IMR-90 (cell line): ENCODE measurements at regions not wholly inside any gene's neighbourhood (a gene's known extent, or its start where the extent isn't known, plus 50 kb on each side); places are given as distances from the start of the nearest gene placed in this dataset.

ENCODE experiments used
- ATAC-seq: fragments of 200-7000 bp; cut with Tn5 transposase; 2 replicates; pipeline ENCODE4 v1.9.1; 2020; ENCODE audit warnings: low read depth, mild to moderate bottlenecking, moderate library complexity
- BruUV-seq: library from RNA; stranded (reverse); fragments of 400-500 nt; replicated peaks from 2 replicates; lab custom pipeline; 2021; lab: Mats Ljungman, UMichigan
- CTCF ChIA-PET: fragments of 300-600 bp; formaldehyde crosslinking; extraction: SDS; loops from one replicate; lab custom pipeline; 2021; ENCODE audit warnings: antibody characterized with exemption; lab: Yijun Ruan, JAX
- POLR2A ChIA-PET: fragments of 300-600 bp; sonication (Branson Sonifier 250); formaldehyde crosslinking; loops from one replicate; lab custom pipeline; 2022; ENCODE audit warnings: antibody characterized with exemption; ENCODE audit not compliant: unreplicated experiment; lab: Charles Lee
- DNase-seq: peaks from one replicate; pipeline ENCODE4 v3.0.0; 2013
- H2AFZ ChIP-seq: replicated peaks from 2 replicates; pipeline ENCODE3; 2013; ENCODE audit warnings: low read length, mild to moderate bottlenecking; ENCODE audit not compliant: poor library complexity
- H2AK5ac ChIP-seq: 2 replicates; pipeline ENCODE4 v1.6.1; 2013; ENCODE audit warnings: low read depth, low read length, inconsistent platforms
- H2AK9ac ChIP-seq: replicated peaks from 2 replicates; pipeline ENCODE3; 2013; ENCODE audit warnings: mild to moderate bottlenecking, low read depth, low read length, moderate library complexity; ENCODE audit not compliant: poor library complexity
- H2BK120ac ChIP-seq: 2 replicates; pipeline ENCODE4 v1.6.1; 2013; ENCODE audit warnings: low read depth, low read length, inconsistent platforms
- H2BK15ac ChIP-seq: 3 replicates; pipeline ENCODE4 v1.6.1; 2013; ENCODE audit warnings: low read depth, low read length, inconsistent platforms
- H2BK20ac ChIP-seq: 2 replicates; pipeline ENCODE4 v1.6.1; 2013; ENCODE audit warnings: low read depth, mild to moderate bottlenecking, inconsistent platforms, low read length, moderate library complexity
- H2BK5ac ChIP-seq: 2 replicates; pipeline ENCODE4 v1.6.1; 2013; ENCODE audit warnings: mild to moderate bottlenecking, low read depth, low read length, inconsistent platforms; ENCODE audit not compliant: poor library complexity, severe bottlenecking
- H3K14ac ChIP-seq: replicated peaks from 2 replicates; pipeline ENCODE4 v1.6.1; 2013; ENCODE audit warnings: low read depth, low read length, inconsistent platforms
- H3K18ac ChIP-seq: 2 replicates; pipeline ENCODE4 v1.6.1; 2013; ENCODE audit warnings: low read depth, low read length, control low read depth
- H3K23ac ChIP-seq: 2 replicates; pipeline ENCODE4 v1.6.1; 2013; ENCODE audit warnings: low read depth, low read length, inconsistent platforms
- H3K27ac ChIP-seq: 2 replicates; pipeline ENCODE4 v1.5.1; 2013; ENCODE audit warnings: mild to moderate bottlenecking, control low read depth, low read length; ENCODE audit not compliant: insufficient read depth
- H3K27me3 ChIP-seq: 2 replicates; pipeline ENCODE4 v1.6.1; 2013; ENCODE audit warnings: low read length; ENCODE audit not compliant: control insufficient read depth, insufficient read depth
- H3K36me3 ChIP-seq: 2 replicates; pipeline ENCODE4 v1.6.1; 2013; ENCODE audit warnings: low read length, mixed read lengths; ENCODE audit not compliant: control insufficient read depth, insufficient read depth
- H3K4ac ChIP-seq: 2 replicates; pipeline ENCODE4 v1.6.1; 2013; ENCODE audit warnings: low read depth, low read length, inconsistent platforms
- H3K4me1 ChIP-seq: 2 replicates; pipeline ENCODE4 v1.6.1; 2013; ENCODE audit warnings: low read length, mixed read lengths; ENCODE audit not compliant: control insufficient read depth, insufficient read depth
- H3K4me2 ChIP-seq: 2 replicates; pipeline ENCODE4 v1.6.1; 2013; ENCODE audit warnings: low read depth, mild to moderate bottlenecking, control low read depth, low read length, moderate library complexity
- H3K4me3 ChIP-seq: 2 replicates; pipeline ENCODE4 v1.5.1; 2013; ENCODE audit warnings: low read depth, mild to moderate bottlenecking, control low read depth, low read length, moderate library complexity; ENCODE audit not compliant: insufficient read depth
- H3K56ac ChIP-seq: 2 replicates; pipeline ENCODE4 v1.6.1; 2013; ENCODE audit warnings: low read length, inconsistent platforms; ENCODE audit not compliant: insufficient read depth; ENCODE audit errors: extremely low read depth
- H3K79me1 ChIP-seq, 2 experiments: 2 replicates each; pipeline ENCODE4 v1.6.1; 2013; ENCODE audit warnings: low read length in 2 of 2, inconsistent platforms in 1 of 2, low read depth in 1 of 2
- H3K9ac ChIP-seq: 2 replicates; pipeline ENCODE4 v1.6.1; 2013; ENCODE audit warnings: low read depth, low read length, control low read depth
- H3K9me1 ChIP-seq: 2 replicates; pipeline ENCODE4 v1.6.1; 2013; ENCODE audit warnings: low read length, inconsistent platforms; ENCODE audit not compliant: insufficient read depth
- H3K9me3 ChIP-seq: 2 replicates; pipeline ENCODE4 v1.6.1; 2013; ENCODE audit warnings: low read length; ENCODE audit not compliant: control insufficient read depth, insufficient read depth
- H4K20me1 ChIP-seq: 2 replicates; pipeline ENCODE4 v1.6.1; 2013; ENCODE audit warnings: low read length, inconsistent platforms; ENCODE audit not compliant: insufficient read depth
- H4K5ac ChIP-seq: 2 replicates; pipeline ENCODE4 v1.6.1; 2013; ENCODE audit warnings: mild to moderate bottlenecking, low read depth, low read length, control low read depth
- H4K8ac ChIP-seq, 2 experiments: 2 replicates each; pipeline ENCODE4 v1.6.1; 2013; ENCODE audit warnings: low read depth in 2 of 2, low read length in 2 of 2, control low read depth in 1 of 2, inconsistent platforms in 1 of 2
- H4K91ac ChIP-seq: 2 replicates; pipeline ENCODE4 v1.6.1; 2013; ENCODE audit warnings: low read depth, low read length, inconsistent platforms; ENCODE audit not compliant: insufficient read depth
- BHLHE40 ChIP-seq: fragments of 150-350 bp; IDR thresholded peaks from 2 replicates; pipeline ENCODE4 v1.6.1; 2016; ENCODE audit warnings: mild to moderate bottlenecking, low read depth, low read length
- CHD1 ChIP-seq: IDR thresholded peaks from 2 replicates; pipeline ENCODE4 v1.6.1; 2012; ENCODE audit warnings: low read depth, low read length, improper control_type of control experiment
- FOS ChIP-seq: fragments of 150-350 bp; IDR thresholded peaks from 2 replicates; pipeline ENCODE4 v1.6.1; 2016; ENCODE audit warnings: low read depth, low read length
- NFE2L2 ChIP-seq: fragments of 150-350 bp; IDR thresholded peaks from 2 replicates; pipeline ENCODE4 v1.6.1; 2016; ENCODE audit warnings: low read depth, mild to moderate bottlenecking, low read length
- POLR2A ChIP-seq: IDR thresholded peaks from 2 replicates; pipeline ENCODE4 v1.6.1; 2012; ENCODE audit warnings: mild to moderate bottlenecking, low read depth, low read length
- RFX5 ChIP-seq: IDR thresholded peaks from 2 replicates; pipeline ENCODE4 v1.8.0; 2012; ENCODE audit warnings: low read depth, mild to moderate bottlenecking, low read length, moderate library complexity
- SMC3 ChIP-seq: fragments of 150-350 bp; IDR thresholded peaks from 2 replicates; pipeline ENCODE4 v1.6.1; 2016; ENCODE audit warnings: low read depth, mild to moderate bottlenecking, antibody characterized with exemption, low read length, moderate library complexity
- WGBS, 2 experiments: methylation state at CpG; one replicate each; pipeline versions ENCODE4 v1.1.5 to v1.1.7; 2013; ENCODE audit warnings: missing lambda C conversion rate in 2 of 2; ENCODE audit not compliant: insufficient read length in 1 of 2; ENCODE audit errors: extremely low coverage in 2 of 2; 5-methylcytosine and 5-hydroxymethylcytosine counted together
- dilution Hi-C: fragments of 300-500 bp; cut with HindIII; formaldehyde crosslinking; loops from one replicate; pipeline ENCODE4 v1.14.3; 2018; ENCODE audit warnings: low sequenced_read_pairs; ENCODE audit not compliant: unreplicated experiment
- in situ Hi-C: fragments of 300-500 bp; cut with MboI; formaldehyde crosslinking; loops from 3 replicates; pipeline ENCODE4 v1.14.3; 2019; ENCODE audit warnings: low sequenced_read_pairs, inconsistent platforms, mixed read lengths
- intact Hi-C: fragments of 100-400 bp; cut with micrococcal nuclease; formaldehyde crosslinking; loops from 2 replicates; pipeline ENCODE4 v1.10.0; 2022
- TF ChIP-seq, protein P1 (sequence below): fragments of 150-350 bp; IDR thresholded peaks from 2 replicates; pipeline ENCODE4 v1.6.1; 2017; ENCODE audit warnings: mild to moderate bottlenecking, antibody characterized with exemption, low read length, low read depth
- TF ChIP-seq, protein P2 (sequence below): conservative IDR thresholded peaks from 2 replicates; pipeline ENCODE4 v1.5.1; 2012; ENCODE audit warnings: mild to moderate bottlenecking, low read depth, low read length, improper control_type of control experiment

DNA sequence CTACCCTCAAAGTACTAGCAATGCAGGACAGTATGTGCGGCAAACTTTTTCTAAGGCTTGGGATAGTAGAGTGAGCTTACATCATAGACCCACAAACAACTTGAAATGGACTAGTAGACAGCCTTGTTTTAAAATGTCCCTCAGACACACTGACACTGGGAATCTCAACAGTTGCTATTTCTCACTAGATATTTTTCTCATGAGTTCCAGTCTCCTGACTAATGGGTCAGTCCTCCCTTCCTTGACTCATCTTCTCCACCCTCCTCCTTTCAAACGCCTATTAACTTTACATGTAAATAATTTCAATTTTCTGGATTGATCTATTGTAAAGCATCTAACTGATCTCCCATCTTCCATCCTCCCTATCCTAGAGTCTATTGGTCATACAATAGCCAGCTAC, 308.3 kb upstream of the PREP start:
- Histone ChIP-seq H2AFZ (no peak overlapping the region), H3K4me2 (no peak overlapping the region), H2AK5ac (no peak overlapping the region), H3K23ac (no peak overlapping the region), H3K9me1 (no peaks in the 10 kb centered on the region), H3K27ac (no peak overlapping the region), H3K4me1 (no peaks in the 10 kb centered on the region), H4K8ac (peak overlapping the region in 1 of 2 experiments; percentile 15; a peak in 1 of 4 replicates), H3K56ac (no peak overlapping the region), H3K27me3 (no peaks in the 10 kb centered on the region), H2AK9ac (no peak overlapping the region), H3K4me3 (no peak overlapping the region), H2BK120ac (no peak overlapping the region), H4K5ac (no peak overlapping the region), H3K79me1 (no peaks in the 10 kb centered on the region), H3K36me3 (no peaks in the 10 kb centered on the region), H2BK5ac (no peak overlapping the region), H3K4ac (no peak overlapping the region), H3K9me3 (0 out of 2 replicates have a peak, but pooled peaks cover 2% of the 10 kb centered on the region), H3K9ac (no peak overlapping the region), H2BK15ac (no peak overlapping the region), H3K18ac (no peak overlapping the region), H4K91ac (no peak overlapping the region), H3K14ac (no peak overlapping the region), H2BK20ac (no peak overlapping the region; the same call in 1 of the 2 replicates), H4K20me1 (no peaks in the 10 kb centered on the region)
- CTCF ChIA-PET: interaction anchor here (0.6 kb wide), 1 partner anchor 291 kb away, joined by 4 read pairs; no protein-coding TSS in a partner anchor
- TF ChIP-seq, protein P1, sequence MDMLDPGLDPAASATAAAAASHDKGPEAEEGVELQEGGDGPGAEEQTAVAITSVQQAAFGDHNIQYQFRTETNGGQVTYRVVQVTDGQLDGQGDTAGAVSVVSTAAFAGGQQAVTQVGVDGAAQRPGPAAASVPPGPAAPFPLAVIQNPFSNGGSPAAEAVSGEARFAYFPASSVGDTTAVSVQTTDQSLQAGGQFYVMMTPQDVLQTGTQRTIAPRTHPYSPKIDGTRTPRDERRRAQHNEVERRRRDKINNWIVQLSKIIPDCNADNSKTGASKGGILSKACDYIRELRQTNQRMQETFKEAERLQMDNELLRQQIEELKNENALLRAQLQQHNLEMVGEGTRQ: no peak
- TF ChIP-seq RFX5: no peak
- TF ChIP-seq, protein P2, sequence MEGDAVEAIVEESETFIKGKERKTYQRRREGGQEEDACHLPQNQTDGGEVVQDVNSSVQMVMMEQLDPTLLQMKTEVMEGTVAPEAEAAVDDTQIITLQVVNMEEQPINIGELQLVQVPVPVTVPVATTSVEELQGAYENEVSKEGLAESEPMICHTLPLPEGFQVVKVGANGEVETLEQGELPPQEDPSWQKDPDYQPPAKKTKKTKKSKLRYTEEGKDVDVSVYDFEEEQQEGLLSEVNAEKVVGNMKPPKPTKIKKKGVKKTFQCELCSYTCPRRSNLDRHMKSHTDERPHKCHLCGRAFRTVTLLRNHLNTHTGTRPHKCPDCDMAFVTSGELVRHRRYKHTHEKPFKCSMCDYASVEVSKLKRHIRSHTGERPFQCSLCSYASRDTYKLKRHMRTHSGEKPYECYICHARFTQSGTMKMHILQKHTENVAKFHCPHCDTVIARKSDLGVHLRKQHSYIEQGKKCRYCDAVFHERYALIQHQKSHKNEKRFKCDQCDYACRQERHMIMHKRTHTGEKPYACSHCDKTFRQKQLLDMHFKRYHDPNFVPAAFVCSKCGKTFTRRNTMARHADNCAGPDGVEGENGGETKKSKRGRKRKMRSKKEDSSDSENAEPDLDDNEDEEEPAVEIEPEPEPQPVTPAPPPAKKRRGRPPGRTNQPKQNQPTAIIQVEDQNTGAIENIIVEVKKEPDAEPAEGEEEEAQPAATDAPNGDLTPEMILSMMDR: no peak
- TF ChIP-seq NFE2L2: no peak
- TF ChIP-seq BHLHE40: no peak
- no peak for TF ChIP-seq POLR2A
- TF ChIP-seq CHD1: no peak
- no peak for TF ChIP-seq SMC3
- no peak for TF ChIP-seq FOS
- ATAC-seq (no peak), DNase-seq (peak; percentile 40)
- dilution Hi-C loops (no loop called here), intact Hi-C loops (no loop called here), in situ Hi-C loops (no loop called here)
- POLR2A ChIA-PET: no interaction called here
- no TSS peak for BruUV-seq
- no CpG with 5 or more reads among the region's 2 CpGs for WGBS, 2 experiments
